HepG2 (cell line): ENCODE measurements at regions not wholly inside any gene's neighbourhood (a gene's known extent, or its start where the extent isn't known, plus 50 kb on each side); places are given as distances from the start of the nearest gene placed in this dataset.
A peak's percentile ranks its signal among the peaks of the same experiment; 100 is the strongest.

ENCODE experiments used
- ATAC-seq: fragments of 200-7000 bp; cut with Tn5 transposase; 3 replicates; pipeline ENCODE4 v1.9.1; 2020; ENCODE audit warnings: mild to moderate bottlenecking, moderate library complexity
- BruUV-seq: library from RNA; stranded (reverse); fragments of 400-500 nt; replicated peaks from 2 replicates; lab custom pipeline; 2021; lab: Mats Ljungman, UMichigan
- CTCF ChIA-PET: fragments of 300-600 bp; formaldehyde crosslinking; extraction: SDS; loops from one replicate; lab custom pipeline; 2021; ENCODE audit warnings: low total read pairs, inconsistent platforms, low intra/inter-chr PET ratio; lab: Yijun Ruan, JAX
- POLR2A ChIA-PET: fragments of 350-600 bp; sonication (Branson Sonifier 250); formaldehyde crosslinking; loops from one replicate; lab custom pipeline; 2020; ENCODE audit warnings: antibody characterized with exemption, inconsistent platforms; lab: Yijun Ruan, JAX
- DNase-seq: peaks from one replicate; pipeline ENCODE4 v3.0.0-alpha.2; 2015; ENCODE audit warnings: low spot score
- FAIRE-seq: peaks from 3 replicates; lab custom pipeline; 2011; peaks lifted over from hg19 to GRCh38; lab: Jason Lieb, UNC
- H2AFZ ChIP-seq: one replicate; pipeline ENCODE4 v1.6.1; 2011; ENCODE audit warnings: low read length, inconsistent platforms
- H3K27ac ChIP-seq: fragments of 300-600 bp; 3 replicates; pipeline ENCODE4 v1.8.0; 2011; ENCODE audit warnings: mixed run types, mild to moderate bottlenecking, mixed read lengths, low read length, inconsistent platforms; ENCODE audit not compliant: insufficient read depth; ENCODE audit errors: extremely low read length
- H3K27me3 ChIP-seq, 2 experiments: fragments of 200-600 bp in 1 of 2; 2 replicates in 1 of 2; 3 replicates in 1 of 2; pipeline versions ENCODE4 v1.6.0 to v1.8.0; 2011; ENCODE audit warnings: low read length in 2 of 2, mild to moderate bottlenecking in 2 of 2, moderate library complexity in 2 of 2, inconsistent platforms in 1 of 2; ENCODE audit not compliant: insufficient read depth in 2 of 2, control insufficient read depth in 1 of 2
- H3K36me3 ChIP-seq, 2 experiments: fragments of 200-600 bp in 1 of 2; replicated peaks in 1 of 2; 2 replicates in 1 of 2; 3 replicates in 1 of 2; pipeline versions ENCODE4 v1.5.1 to v1.8.0; 2011; ENCODE audit warnings: low read length in 2 of 2, inconsistent platforms in 1 of 2; ENCODE audit not compliant: insufficient read depth in 2 of 2, control insufficient read depth in 1 of 2
- H3K4me1 ChIP-seq: 2 replicates; pipeline ENCODE4 v1.5.1; 2012; ENCODE audit warnings: low read length, inconsistent platforms; ENCODE audit not compliant: insufficient read depth
- H3K4me2 ChIP-seq: 2 replicates; pipeline ENCODE4 v1.6.0; 2011; ENCODE audit warnings: low read depth, low read length, inconsistent platforms
- H3K4me3 ChIP-seq, 3 experiments: fragments of 200-600 bp in 1 of 3; sonication (generic), shearing (Covaris generic) in 1 of 3; replicated peaks in 1 of 3; 2 replicates each; pipeline ENCODE4 v1.5.1; 2011 to 2016; ENCODE audit warnings: low read length in 3 of 3, inconsistent platforms in 2 of 3, low read depth in 2 of 3, mild to moderate bottlenecking in 2 of 3, control low read depth in 1 of 3, mixed read lengths in 1 of 3; ENCODE audit not compliant: insufficient read depth in 1 of 3
- H3K79me2 ChIP-seq: one replicate; pipeline ENCODE4 v1.6.1; 2011; ENCODE audit warnings: low read length, inconsistent platforms; ENCODE audit not compliant: insufficient read depth
- H3K9ac ChIP-seq: 2 replicates; pipeline ENCODE4 v1.6.0; 2011; ENCODE audit warnings: mild to moderate bottlenecking, low read depth, low read length, inconsistent platforms; ENCODE audit not compliant: insufficient read depth
- H3K9me3 ChIP-seq: 2 replicates; pipeline ENCODE4 v1.5.1; 2012; ENCODE audit warnings: mild to moderate bottlenecking, low read length
- H4K20me1 ChIP-seq: 2 replicates; pipeline ENCODE4 v1.6.0; 2011; ENCODE audit warnings: inconsistent platforms, mild to moderate bottlenecking, low read length, moderate library complexity; ENCODE audit not compliant: insufficient read depth
- MYNN ChIP-seq: sonication (generic); formaldehyde crosslinking; IDR thresholded peaks from 2 replicates; pipeline ENCODE4 v1.4.0; 2020; ENCODE audit warnings: mild to moderate bottlenecking, low read depth, missing genetic modification reagents
- REXO4 ChIP-seq: sonication (generic); formaldehyde crosslinking; IDR thresholded peaks from 2 replicates; pipeline ENCODE4 v1.8.0; 2022; ENCODE audit warnings: missing genetic modification reagents, mild to moderate bottlenecking, borderline replicate concordance
- TP53 ChIP-seq: sonication (generic); formaldehyde crosslinking; conservative IDR thresholded peaks from 2 replicates; pipeline ENCODE4 v1.4.0; 2020; ENCODE audit warnings: missing genetic modification reagents
- ZNF530 ChIP-seq: sonication (generic); formaldehyde crosslinking; IDR thresholded peaks from 2 replicates; pipeline ENCODE4 v1.5.0; 2020; ENCODE audit warnings: low read depth, mild to moderate bottlenecking, missing genetic modification reagents
- ZNF780A ChIP-seq: sonication (generic); formaldehyde crosslinking; IDR thresholded peaks from 2 replicates; pipeline ENCODE4 v1.8.0; 2022; ENCODE audit warnings: mild to moderate bottlenecking, missing genetic modification reagents, moderate library complexity
- WGBS: methylation state at CpG from one replicate; pipeline ENCODE4 v1.1.6; 2017; ENCODE audit warnings: low lambda C conversion rate; 5-methylcytosine and 5-hydroxymethylcytosine counted together
- in situ Hi-C: cut with HindIII; loops from 2 replicates; pipeline ENCODE4 v1.10.0; 2017; ENCODE audit warnings: low pct_unique_long_range_greater_than_20kb; ENCODE audit not compliant: extremely low pct_ligation_motif_present
- intact Hi-C: fragments of 100-400 bp; cut with micrococcal nuclease; formaldehyde crosslinking; loops from one replicate; pipeline ENCODE4 v1.10.0; 2022; ENCODE audit not compliant: unreplicated experiment
- TF ChIP-seq, protein P1 (sequence below): sonication (generic); formaldehyde crosslinking; IDR thresholded peaks from 2 replicates; pipeline ENCODE4 v1.5.0; 2020; ENCODE audit warnings: mild to moderate bottlenecking, missing genetic modification reagents, borderline replicate concordance
- TF ChIP-seq, protein P2 (sequence below): IDR thresholded peaks from 2 replicates; pipeline ENCODE4 v1.6.1; 2016; ENCODE audit warnings: missing genetic modification reagents, missing compliant biosample characterization

DNA sequence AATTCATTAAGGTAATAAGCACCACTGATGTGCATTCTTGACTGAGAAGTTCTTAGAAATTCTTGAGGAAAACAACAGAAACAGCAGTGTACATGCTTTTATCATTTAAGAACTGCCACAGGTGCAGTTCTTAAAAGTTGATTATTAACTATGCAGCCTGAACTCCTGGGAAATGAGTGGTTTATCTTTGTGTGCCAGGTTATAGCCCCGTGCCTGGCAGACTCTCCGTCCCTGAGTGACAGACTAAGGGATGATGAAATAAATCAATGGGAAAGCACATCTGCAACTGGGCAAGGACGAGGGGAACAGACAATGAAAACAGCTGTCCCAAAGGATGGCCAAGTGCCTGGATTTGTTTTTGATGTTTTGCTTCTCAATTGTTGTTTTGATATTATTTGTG lies 84.4 kb upstream of the SPATA13 start (continued):
- TF ChIP-seq REXO4 (no peak), MYNN (CRISPR knock-in tag) (no peak), TP53 (CRISPR knock-in tag) (no peak), ZNF780A (CRISPR knock-in tag) (no peak), ZNF530 (no peak)
- TF ChIP-seq, protein P1, sequence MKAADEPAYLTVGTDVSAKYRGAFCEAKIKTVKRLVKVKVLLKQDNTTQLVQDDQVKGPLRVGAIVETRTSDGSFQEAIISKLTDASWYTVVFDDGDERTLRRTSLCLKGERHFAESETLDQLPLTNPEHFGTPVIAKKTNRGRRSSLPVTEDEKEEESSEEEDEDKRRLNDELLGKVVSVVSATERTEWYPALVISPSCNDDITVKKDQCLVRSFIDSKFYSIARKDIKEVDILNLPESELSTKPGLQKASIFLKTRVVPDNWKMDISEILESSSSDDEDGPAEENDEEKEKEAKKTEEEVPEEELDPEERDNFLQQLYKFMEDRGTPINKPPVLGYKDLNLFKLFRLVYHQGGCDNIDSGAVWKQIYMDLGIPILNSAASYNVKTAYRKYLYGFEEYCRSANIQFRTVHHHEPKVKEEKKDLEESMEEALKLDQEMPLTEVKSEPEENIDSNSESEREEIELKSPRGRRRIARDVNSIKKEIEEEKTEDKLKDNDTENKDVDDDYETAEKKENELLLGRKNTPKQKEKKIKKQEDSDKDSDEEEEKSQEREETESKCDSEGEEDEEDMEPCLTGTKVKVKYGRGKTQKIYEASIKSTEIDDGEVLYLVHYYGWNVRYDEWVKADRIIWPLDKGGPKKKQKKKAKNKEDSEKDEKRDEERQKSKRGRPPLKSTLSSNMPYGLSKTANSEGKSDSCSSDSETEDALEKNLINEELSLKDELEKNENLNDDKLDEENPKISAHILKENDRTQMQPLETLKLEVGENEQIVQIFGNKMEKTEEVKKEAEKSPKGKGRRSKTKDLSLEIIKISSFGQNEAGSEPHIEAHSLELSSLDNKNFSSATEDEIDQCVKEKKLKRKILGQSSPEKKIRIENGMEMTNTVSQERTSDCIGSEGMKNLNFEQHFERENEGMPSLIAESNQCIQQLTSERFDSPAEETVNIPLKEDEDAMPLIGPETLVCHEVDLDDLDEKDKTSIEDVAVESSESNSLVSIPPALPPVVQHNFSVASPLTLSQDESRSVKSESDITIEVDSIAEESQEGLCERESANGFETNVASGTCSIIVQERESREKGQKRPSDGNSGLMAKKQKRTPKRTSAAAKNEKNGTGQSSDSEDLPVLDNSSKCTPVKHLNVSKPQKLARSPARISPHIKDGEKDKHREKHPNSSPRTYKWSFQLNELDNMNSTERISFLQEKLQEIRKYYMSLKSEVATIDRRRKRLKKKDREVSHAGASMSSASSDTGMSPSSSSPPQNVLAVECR (CRISPR knock-in tag): peak; percentile 19; the same call in 1 of the 2 replicates
- TF ChIP-seq, all 625 proteins: peak for 31

DNA sequence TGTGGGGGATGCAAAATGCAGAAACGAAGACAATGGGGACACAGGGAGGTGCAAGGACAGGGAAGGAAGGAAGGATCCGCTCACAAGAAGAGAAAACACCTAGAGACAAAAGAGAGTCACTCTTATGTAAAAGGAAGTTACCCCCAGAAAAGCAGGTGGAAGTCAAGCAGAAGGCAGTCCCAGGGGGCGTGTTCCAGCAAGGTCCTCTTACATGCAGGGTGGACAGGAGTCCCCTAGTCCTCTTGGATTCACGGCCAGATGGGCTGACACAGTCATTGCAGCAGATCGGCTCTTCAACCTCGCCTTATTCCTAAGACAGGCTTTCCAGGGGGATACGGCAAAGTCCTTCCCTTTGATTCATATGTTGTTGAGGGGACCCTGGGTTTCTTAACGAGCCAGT lies 83.9 kb upstream of the SPATA13 start:
- FAIRE-seq: no peak
- peak; percentile 48 for ATAC-seq
- peaks cover 0 to 25% of the 10 kb centered on the region in 2 experiments; a peak in 4 of 5 replicates for H3K27me3 ChIP-seq
- no peaks in the 10 kb centered on the region for H3K9me3 ChIP-seq
- intact Hi-C loops (no loop called here), in situ Hi-C loops (no loop called here)
- no peaks in the 10 kb centered on the region for H4K20me1 ChIP-seq
- H3K27ac ChIP-seq: no peak overlapping the region
- H3K79me2 ChIP-seq: no peaks in the 10 kb centered on the region
- ChIA-PET CTCF (no interaction called here), POLR2A (interaction anchor here (1.7 kb wide), 1 partner anchor 107 kb away, joined by 4 read pairs; no protein-coding TSS in a partner anchor)
- H3K36me3 ChIP-seq: no peaks in the 10 kb centered on the region
- 35% methylated on average over 7 of the region's 8 CpGs for WGBS
- H3K9ac ChIP-seq: no peak overlapping the region
- peak overlapping the region; percentile 88 for H3K4me2 ChIP-seq
- DNase-seq: no peak
- TF ChIP-seq, protein P2, sequence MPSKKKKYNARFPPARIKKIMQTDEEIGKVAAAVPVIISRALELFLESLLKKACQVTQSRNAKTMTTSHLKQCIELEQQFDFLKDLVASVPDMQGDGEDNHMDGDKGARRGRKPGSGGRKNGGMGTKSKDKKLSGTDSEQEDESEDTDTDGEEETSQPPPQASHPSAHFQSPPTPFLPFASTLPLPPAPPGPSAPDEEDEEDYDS (CRISPR knock-in tag): no peak
- TF ChIP-seq, protein P1 (CRISPR knock-in tag): 0 out of 2 replicates have a peak, but pooled peaks have one; percentile 1
- H2AFZ ChIP-seq: no peak overlapping the region
- no TSS peak for BruUV-seq
- H3K4me3 ChIP-seq: peak overlapping the region; percentile 11 to 61 (median 47); a peak in 4 of 6 replicates
- peaks cover 24% of the 10 kb centered on the region for H3K4me1 ChIP-seq
